ENCODE measurements at regions not wholly inside any gene's neighbourhood (a gene's known extent, or its start where the extent isn't known, plus 50 kb on each side); places are given as distances from the start of the nearest gene placed in this dataset.

DNA sequence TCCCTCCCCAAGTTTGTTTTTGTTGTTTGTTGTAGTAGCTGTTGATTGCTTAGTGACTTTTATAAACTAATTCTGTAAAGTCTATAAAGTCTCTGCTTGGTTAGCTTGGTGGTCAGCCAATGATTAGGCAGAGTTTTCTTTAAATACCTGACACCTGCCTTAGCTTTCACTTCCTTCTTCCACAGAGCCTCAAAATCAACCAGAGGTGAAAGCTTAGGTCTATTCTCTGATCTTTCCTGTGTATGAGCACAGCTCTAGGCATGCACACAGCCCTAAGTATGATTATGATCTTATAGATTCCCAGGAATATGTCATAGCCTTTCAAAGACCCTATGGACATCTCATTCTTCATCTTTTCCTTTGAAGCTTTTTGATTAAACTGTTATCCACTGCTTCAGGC is 514.7 kb downstream of the AACS start:
- BruUV-seq (replicated peaks) = no TSS peak
- Histone ChIP-seq H3K36me3 (ENCODE audit: low read depth) (no peaks in the 10 kb centered on the region), H3K9me3 (ENCODE audit: insufficient read depth, low read depth) (no peaks in the 10 kb centered on the region), H3K4me1 (replicated peaks; ENCODE audit: insufficient read depth) (no peaks in the 10 kb centered on the region), H3K9me2 (ENCODE audit: insufficient read depth) (no peaks in the 10 kb centered on the region), H3K4me3 (no peak overlapping the region), H3F3A (ENCODE audit: insufficient read depth, low read depth) (no peaks in the 10 kb centered on the region), H3K27me3 (ENCODE audit: insufficient read depth, low read depth) (peaks cover 20% of the 10 kb centered on the region; the same call in 1 of the 2 replicates), H3K27ac (no peak overlapping the region), H3K4me2 (no peak overlapping the region), H4K20me1 (ENCODE audit: insufficient read depth) (no peaks in the 10 kb centered on the region), H2AFZ (no peak overlapping the region), H3K79me2 (ENCODE audit: low read depth) (no peaks in the 10 kb centered on the region)
- no peak for DNase-seq
- intact Hi-C loops (cut with micrococcal nuclease; ENCODE audit: unreplicated experiment) = no loop called here
- ChIA-PET POLR2A (ENCODE audit: unreplicated experiment) (no interaction called here), CTCF (no interaction called here)
- no peak for TF ChIP-seq EZH2 (IDR thresholded peaks at IDR 0.05; ENCODE audit: low read depth)
- TF ChIP-seq, protein P1, sequence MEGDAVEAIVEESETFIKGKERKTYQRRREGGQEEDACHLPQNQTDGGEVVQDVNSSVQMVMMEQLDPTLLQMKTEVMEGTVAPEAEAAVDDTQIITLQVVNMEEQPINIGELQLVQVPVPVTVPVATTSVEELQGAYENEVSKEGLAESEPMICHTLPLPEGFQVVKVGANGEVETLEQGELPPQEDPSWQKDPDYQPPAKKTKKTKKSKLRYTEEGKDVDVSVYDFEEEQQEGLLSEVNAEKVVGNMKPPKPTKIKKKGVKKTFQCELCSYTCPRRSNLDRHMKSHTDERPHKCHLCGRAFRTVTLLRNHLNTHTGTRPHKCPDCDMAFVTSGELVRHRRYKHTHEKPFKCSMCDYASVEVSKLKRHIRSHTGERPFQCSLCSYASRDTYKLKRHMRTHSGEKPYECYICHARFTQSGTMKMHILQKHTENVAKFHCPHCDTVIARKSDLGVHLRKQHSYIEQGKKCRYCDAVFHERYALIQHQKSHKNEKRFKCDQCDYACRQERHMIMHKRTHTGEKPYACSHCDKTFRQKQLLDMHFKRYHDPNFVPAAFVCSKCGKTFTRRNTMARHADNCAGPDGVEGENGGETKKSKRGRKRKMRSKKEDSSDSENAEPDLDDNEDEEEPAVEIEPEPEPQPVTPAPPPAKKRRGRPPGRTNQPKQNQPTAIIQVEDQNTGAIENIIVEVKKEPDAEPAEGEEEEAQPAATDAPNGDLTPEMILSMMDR (conservative IDR thresholded peaks at IDR 0.05) = no peak

DNA sequence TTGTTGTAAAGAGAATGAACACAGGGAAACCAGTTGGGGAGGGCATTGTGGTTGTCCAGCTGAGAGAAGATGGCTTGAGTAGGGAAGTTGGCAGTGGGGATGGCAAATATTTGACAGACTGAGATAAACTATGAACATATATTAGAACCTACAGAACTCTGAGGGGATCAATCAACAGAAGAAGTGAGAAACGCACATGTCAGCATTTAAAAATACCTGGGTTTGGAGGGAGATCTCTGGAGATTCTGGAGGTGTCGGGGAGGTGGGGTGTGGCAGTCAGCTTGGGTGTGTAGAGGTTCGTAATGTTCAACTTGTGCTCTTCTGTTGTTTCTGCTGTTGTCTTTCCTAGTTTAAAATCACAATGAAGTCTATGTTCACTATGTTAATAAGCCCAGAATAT is 517.8 kb downstream of the AACS start:
- TF ChIP-seq, protein P1 (conservative IDR thresholded peaks at IDR 0.05) = no peak
- TF ChIP-seq EZH2 (IDR thresholded peaks at IDR 0.05; ENCODE audit: low read depth) = no peak
- H3K9me2 ChIP-seq (ENCODE audit: insufficient read depth) = no peaks in the 10 kb centered on the region
- CTCF ChIA-PET = no interaction called here

DNA sequence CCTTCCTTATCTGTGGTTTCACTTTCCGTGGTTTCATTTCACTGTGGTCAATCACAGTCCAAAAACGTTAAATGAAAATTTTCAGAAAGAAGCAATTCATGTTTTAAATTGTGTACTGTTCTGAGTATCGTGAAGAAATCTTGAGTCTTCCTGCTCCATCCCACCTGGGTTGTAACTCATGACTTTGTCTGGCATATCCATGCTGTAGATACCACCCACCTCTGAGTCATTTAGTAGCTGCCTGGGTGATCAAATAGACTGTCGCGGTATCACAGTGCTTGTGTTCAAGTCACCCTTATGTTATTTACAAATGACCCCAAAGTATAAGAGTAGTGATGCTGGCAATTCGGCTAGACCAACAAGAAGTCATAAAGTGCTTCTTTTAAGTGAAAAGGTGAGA is 521.2 kb downstream of the AACS start:
- Histone ChIP-seq H4K20me1 (ENCODE audit: insufficient read depth) (no peaks in the 10 kb centered on the region), H3K27me3 (ENCODE audit: insufficient read depth, low read depth) (peaks cover 46% of the 10 kb centered on the region), H3F3A (ENCODE audit: insufficient read depth, low read depth) (no peaks in the 10 kb centered on the region), H3K4me3 (no peak overlapping the region), H3K4me2 (no peak overlapping the region), H2AFZ (no peak overlapping the region), H3K36me3 (ENCODE audit: low read depth) (no peaks in the 10 kb centered on the region), H3K79me2 (ENCODE audit: low read depth) (no peaks in the 10 kb centered on the region), H3K27ac (no peak overlapping the region), H3K4me1 (replicated peaks; ENCODE audit: insufficient read depth) (no peaks in the 10 kb centered on the region), H3K9me3 (ENCODE audit: insufficient read depth, low read depth) (no peaks in the 10 kb centered on the region), H3K9me2 (ENCODE audit: insufficient read depth) (no peaks in the 10 kb centered on the region)
- BruUV-seq (replicated peaks) = no TSS peak
- CTCF ChIA-PET = no interaction called here
- intact Hi-C loops (cut with micrococcal nuclease; ENCODE audit: unreplicated experiment) = no loop called here
- no peak for TF ChIP-seq EZH2 (IDR thresholded peaks at IDR 0.05; ENCODE audit: low read depth)
- TF ChIP-seq, protein P1 (conservative IDR thresholded peaks at IDR 0.05) = no peak
- no peak for DNase-seq
- POLR2A ChIA-PET (ENCODE audit: unreplicated experiment) = no interaction called here

More for the DNA sequence above, 517.8 kb downstream of the AACS start:
- Histone ChIP-seq H4K20me1 (ENCODE audit: insufficient read depth) (no peaks in the 10 kb centered on the region), H3K9me3 (ENCODE audit: insufficient read depth, low read depth) (no peaks in the 10 kb centered on the region), H3F3A (ENCODE audit: insufficient read depth, low read depth) (no peaks in the 10 kb centered on the region), H2AFZ (no peak overlapping the region), H3K79me2 (ENCODE audit: low read depth) (no peaks in the 10 kb centered on the region), H3K4me1 (replicated peaks; ENCODE audit: insufficient read depth) (no peaks in the 10 kb centered on the region), H3K36me3 (ENCODE audit: low read depth) (no peaks in the 10 kb centered on the region), H3K27ac (no peak overlapping the region), H3K27me3 (ENCODE audit: insufficient read depth, low read depth) (peaks cover 40% of the 10 kb centered on the region), H3K4me3 (no peak overlapping the region), H3K4me2 (no peak overlapping the region)
- intact Hi-C loops (cut with micrococcal nuclease; ENCODE audit: unreplicated experiment) = no loop called here
- POLR2A ChIA-PET (ENCODE audit: unreplicated experiment) = no interaction called here
- DNase-seq = no peak
- no TSS peak for BruUV-seq (replicated peaks)
